ENCODE measurements at regions not wholly inside any gene's neighbourhood (a gene's known extent, or its start where the extent isn't known, plus 50 kb on each side); places are given as distances from the start of the nearest gene placed in this dataset.

DNA sequence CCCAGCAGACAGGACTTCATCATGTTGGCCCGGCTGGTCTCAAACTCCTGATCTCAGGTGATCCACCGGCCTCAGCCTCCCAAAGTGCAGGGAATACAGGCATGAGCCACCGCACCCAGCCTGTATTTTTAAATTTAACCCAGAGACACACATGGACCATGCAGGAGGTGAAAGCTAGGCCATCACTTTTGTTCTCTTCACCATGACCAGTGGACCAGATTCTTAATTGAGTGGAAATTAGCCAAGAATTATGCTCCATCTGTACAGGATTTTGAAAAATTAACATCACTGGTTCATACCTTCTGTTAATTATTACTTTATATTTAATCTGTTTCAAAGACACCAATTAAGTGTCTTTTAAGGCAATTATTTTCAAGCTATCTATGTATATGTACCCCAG lies 493.6 kb upstream of the NOX3 start:
- DNase-seq (ENCODE audit: low read depth in 2 of 2): no peak

DNA sequence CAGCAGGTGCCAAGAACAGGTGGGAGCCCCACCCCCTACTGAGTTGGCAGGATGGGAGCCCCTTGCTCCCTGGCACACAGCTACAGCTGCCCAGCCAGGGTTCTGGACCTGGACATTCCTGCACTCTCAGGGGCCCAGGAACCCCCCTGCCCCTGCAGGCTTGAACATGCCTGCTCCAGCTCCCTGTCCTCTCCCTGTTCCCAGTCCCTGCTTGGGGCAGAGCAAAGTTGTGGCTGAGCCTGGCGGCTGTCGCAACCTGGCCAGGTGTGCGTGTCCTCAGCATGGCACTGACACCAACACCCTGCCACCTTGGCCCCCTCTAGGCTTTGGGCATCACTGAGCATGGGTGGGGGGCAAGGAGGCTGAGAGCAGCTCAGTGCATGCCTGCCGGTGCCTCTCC lies 491.2 kb upstream of the NOX3 start:
- no peak for DNase-seq (ENCODE audit: low read depth in 2 of 2)

DNA sequence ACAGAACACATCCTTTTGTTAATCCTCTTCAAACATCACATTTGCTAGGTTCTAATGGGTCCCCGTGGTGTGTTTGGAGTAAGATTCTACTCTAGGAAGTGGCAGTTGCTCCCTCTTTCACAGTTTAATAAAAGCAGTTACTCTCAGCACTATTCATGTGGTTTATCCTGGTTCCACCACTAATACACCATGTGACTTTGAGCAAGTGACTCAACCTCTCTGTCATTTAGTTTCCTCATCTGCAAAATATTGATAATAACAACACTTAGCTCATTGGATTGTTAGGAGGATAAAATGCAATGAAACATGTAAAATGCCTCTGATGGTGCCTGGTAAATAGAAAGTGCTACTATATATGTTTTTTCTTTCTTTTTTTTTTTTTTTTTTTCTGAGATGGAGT lies 488.0 kb upstream of the NOX3 start:
- DNase-seq (ENCODE audit: low read depth in 2 of 2): no peak

DNA sequence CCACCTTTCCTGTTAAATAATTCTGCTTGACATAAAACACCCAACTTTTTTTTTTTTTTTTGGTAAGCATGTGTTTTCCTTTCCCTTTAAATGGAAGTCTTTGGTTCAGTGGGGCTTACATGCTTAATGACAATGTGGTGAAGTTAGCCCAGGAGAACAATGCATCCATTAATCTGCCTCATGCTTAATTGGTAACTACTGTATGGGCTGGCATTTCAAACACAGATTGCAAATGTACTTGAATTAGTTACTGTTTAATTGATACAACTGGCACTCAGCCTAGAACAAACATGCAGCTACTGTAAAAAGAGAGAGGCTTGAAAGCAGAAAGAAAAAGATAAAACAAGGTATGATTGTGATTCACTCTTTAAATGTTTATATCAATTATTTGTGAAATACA lies 483.6 kb upstream of the NOX3 start:
- no peak for DNase-seq (ENCODE audit: low read depth in 2 of 2)

- no peak for DNase-seq (ENCODE audit: low read depth in 2 of 2)
Measured at GRCh38 chr6:155936551-155936950, 480.9 kb upstream of the NOX3 start.

DNA sequence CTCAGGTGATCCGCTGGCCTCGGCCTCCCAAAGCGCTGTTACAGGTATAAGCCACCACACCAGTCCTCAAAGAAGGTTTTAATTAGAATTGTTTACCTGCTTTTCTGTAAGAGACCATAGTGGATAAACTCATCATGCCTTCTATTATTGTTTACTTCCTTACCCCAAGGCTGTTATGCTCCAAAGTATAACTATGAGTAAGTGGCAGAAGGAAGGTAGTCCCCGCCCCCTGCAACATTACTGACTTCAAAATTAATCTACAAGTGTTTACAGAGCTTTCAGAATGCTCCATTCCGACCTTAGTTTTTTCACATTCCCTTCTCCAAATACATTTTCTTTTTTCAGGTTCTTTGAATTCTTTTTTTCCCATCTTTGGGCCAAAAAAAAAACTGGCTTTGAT lies 480.5 kb upstream of the NOX3 start:
- no peak for DNase-seq (ENCODE audit: low read depth in 2 of 2)

DNA sequence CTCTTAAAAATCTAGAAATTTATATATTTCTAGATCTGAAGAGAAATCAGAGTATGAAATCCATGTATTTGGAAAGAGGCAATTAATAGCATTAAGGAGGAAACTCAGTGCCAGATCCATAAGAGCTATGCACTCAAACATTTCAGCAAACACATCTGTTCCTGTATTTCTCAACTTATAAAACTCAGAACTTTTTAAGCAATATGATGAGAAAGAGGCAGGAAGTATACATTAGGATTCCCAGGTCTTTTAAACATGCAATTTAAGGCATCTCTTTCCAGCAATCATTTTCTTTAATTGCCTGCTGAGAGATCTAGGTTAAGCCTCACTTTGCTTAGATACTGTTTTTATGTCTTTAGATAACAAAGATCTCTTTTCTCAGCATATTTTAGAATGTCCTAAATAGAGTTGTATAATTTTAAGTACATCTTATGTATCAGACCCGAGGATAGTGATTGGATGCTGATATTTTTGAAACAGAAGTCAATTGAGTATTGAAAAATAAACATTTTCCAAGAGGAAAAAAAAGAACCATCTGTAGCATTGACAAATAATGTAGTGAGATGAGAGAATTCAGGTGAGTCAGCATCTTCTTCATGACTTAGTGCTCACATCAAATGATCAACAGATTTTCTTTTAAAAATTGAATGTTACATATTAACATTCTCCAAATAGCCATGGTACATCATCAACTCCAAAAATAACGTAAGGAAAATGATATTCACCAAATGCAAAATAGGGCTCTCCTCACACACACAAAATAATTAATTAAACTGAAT lies 461.4 kb upstream of the NOX3 start:
- no peak for DNase-seq (ENCODE audit: low read depth in 2 of 2)

GRCh38 chr6:155915651-155916050 lies 460.0 kb upstream of the NOX3 start:
- no peak for DNase-seq (ENCODE audit: low read depth in 2 of 2)

- no peak for DNase-seq (ENCODE audit: low read depth in 2 of 2)
Measured at GRCh38 chr6:155913816-155914215, 458.2 kb upstream of the NOX3 start.

GRCh38 chr6:155909710-155910109 lies 454.1 kb upstream of the NOX3 start:
- DNase-seq (ENCODE audit: low read depth in 2 of 2): no peak

- no peak for DNase-seq (ENCODE audit: low read depth in 2 of 2)
Measured at GRCh38 chr6:155895641-155896040, 440.0 kb upstream of the NOX3 start.

- no peak for DNase-seq (ENCODE audit: low read depth in 2 of 2)
Measured at GRCh38 chr6:155894758-155895157, 439.1 kb upstream of the NOX3 start.

- no peak for DNase-seq (ENCODE audit: low read depth in 2 of 2)
Measured at GRCh38 chr6:155894262-155894661, 438.6 kb upstream of the NOX3 start.

GRCh38 chr6:155890409-155890808 lies 434.8 kb upstream of the NOX3 start:
- DNase-seq (ENCODE audit: low read depth in 2 of 2): no peak

GRCh38 chr6:155889410-155889809 lies 433.8 kb upstream of the NOX3 start:
- DNase-seq (ENCODE audit: low read depth in 2 of 2): no peak

GRCh38 chr6:155887421-155887820 lies 431.8 kb upstream of the NOX3 start:
- no peak for DNase-seq (ENCODE audit: low read depth in 2 of 2)

GRCh38 chr6:155883741-155884140 lies 428.1 kb upstream of the NOX3 start:
- no peak for DNase-seq (ENCODE audit: low read depth in 2 of 2)

DNA sequence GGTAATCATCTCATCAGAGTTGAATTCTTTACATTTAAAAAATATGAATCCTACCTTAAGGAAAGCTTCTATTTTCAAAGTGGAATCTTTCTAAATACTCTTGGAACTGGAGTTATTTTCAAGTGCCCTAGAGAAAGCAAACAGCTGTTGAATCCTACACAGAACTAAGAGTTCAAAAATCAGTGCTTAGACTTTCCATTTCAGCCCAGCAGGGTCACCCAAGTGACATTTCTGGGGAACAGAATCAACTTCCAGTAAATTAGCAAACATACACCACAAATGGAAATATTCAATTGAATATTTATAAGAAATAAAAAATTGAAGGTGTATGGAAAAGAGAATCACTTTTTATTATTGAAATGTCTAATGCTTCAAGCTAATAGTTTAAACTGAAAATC lies 427.7 kb upstream of the NOX3 start:
- no peak for DNase-seq (ENCODE audit: low read depth in 2 of 2)

DNA sequence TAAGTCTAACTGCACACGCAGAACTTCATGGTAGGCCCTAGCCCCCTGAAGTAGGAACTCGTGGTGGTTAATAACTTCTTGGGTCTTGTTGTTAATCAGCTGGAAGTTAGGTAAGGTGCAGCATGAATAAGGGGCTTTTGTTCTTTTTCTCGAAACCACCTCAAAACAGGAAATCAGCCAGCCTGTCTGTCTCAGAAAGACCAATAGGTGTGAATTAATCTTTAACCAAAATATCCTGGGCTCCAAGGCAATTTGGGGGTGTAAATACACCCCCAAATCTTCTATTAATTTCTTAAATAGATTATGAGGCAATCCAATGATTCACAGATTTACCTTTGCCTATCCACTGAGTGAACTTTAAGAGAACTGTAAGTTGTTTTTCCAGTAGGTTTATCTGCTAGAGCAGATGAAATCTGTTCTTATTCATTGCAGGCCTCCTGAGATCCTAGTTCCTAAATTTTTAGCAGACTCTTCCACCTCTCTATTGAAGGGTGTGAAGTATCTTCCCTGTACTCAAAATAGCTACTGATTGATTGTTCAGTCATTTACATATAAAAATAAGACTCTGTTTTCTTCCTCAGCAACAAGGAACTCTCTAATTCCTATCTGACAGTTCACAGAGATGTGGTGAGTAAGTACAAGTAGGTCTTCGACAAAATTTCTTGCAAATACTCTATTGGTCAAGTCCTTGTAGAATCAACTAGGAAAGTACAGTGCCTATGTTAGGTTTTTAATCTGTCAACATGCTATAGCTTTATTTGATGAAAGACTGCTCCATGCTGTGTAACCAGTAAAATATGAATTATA lies 427.1 kb upstream of the NOX3 start:
- no peak for DNase-seq (ENCODE audit: low read depth in 2 of 2)

GRCh38 chr6:155881826-155882526 lies 426.3 kb upstream of the NOX3 start:
- no peak for DNase-seq (ENCODE audit: low read depth in 2 of 2)

- DNase-seq (ENCODE audit: low read depth in 2 of 2): no peak
Measured at GRCh38 chr6:155880900-155881299, 425.3 kb upstream of the NOX3 start.

- no peak for DNase-seq (ENCODE audit: low read depth in 2 of 2)
Measured at GRCh38 chr6:155872961-155873360, 417.3 kb upstream of the NOX3 start.

DNA sequence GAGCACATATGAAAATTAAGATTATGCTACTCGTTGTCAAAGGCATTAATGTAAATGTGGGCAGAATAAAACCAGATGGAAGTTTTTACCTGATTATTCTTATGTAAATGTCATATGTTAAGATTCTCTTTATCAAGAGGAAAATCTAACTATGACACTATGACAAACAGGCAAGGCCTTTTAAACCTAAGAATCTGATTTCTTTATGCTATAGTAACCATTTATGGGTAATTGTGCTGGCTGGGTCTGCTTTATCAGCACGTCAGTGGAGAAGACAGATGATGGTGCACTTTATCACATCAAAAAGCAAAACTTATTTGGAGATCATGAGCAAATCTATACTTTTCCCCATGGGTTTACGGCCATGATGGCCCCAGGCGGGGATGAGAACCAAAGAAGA lies 412.0 kb upstream of the NOX3 start:
- DNase-seq (ENCODE audit: low read depth in 2 of 2): no peak
